ENCODE measurements at regions not wholly inside any gene's neighbourhood (a gene's known extent, or its start where the extent isn't known, plus 50 kb on each side); places are given as distances from the start of the nearest gene placed in this dataset.

- TF ChIP-seq CTCF (IDR thresholded peaks at IDR 0.05; ENCODE audit: control extremely low read depth in 1 of 3, insufficient read depth in 1 of 3, low read depth in 1 of 3, low read length in 3 of 3) (no peak), POLR2A (IDR thresholded peaks at IDR 0.05; ENCODE audit: control extremely low read depth in 1 of 2, low read depth in 2 of 2, low read length in 2 of 2) (no peak), RAD21 (IDR thresholded peaks at IDR 0.05 in 1 of 2, conservative IDR thresholded peaks at IDR 0.05 in 1 of 2; ENCODE audit: low read depth in 2 of 2, low read length in 2 of 2) (no peak), RFX5 (IDR thresholded peaks at IDR 0.05; ENCODE audit: borderline replicate concordance, low read depth, low read length) (no peak), EZH2 (IDR thresholded peaks at IDR 0.05; ENCODE audit: low read depth, low read length, severe bottlenecking) (no peak), CBX5 (IDR thresholded peaks at IDR 0.05; ENCODE audit: low read depth, low read length) (no peak), HDAC2 (IDR thresholded peaks at IDR 0.05; ENCODE audit: borderline replicate concordance in 1 of 2, low read depth in 2 of 2, low read length in 2 of 2) (no peak), SIRT6 (IDR thresholded peaks at IDR 0.05; ENCODE audit: low read length) (no peak), EP300 (IDR thresholded peaks at IDR 0.05; ENCODE audit: borderline replicate concordance in 1 of 2, low read depth in 2 of 2, low read length in 2 of 2) (no peak), ATF3 (IDR thresholded peaks at IDR 0.05; ENCODE audit: insufficient read depth, low read depth, low read length) (no peak), EGR1 (IDR thresholded peaks at IDR 0.05; ENCODE audit: borderline replicate concordance, low read depth, low read length) (no peak), CHD1 (IDR thresholded peaks at IDR 0.05; ENCODE audit: low read depth, low read length) (no peak), NRF1 (IDR thresholded peaks at IDR 0.05; ENCODE audit: low read depth, low read length) (no peak), CHD2 (IDR thresholded peaks at IDR 0.05; ENCODE audit: low read length) (no peak)
Observed at GRCh38 chr11:39971938-39972337, 1487.5 kb downstream of the LRRC4C start.
